ENCODE measurements at regions not wholly inside any gene's neighbourhood (a gene's known extent, or its start where the extent isn't known, plus 50 kb on each side); places are given as distances from the start of the nearest gene placed in this dataset.
A peak's percentile ranks its signal among the peaks of the same experiment; 100 is the strongest.

GRCh38 chr4:173752610-173753230, 222.7 kb upstream of the HAND2 start:
- H3K27ac ChIP-seq, result no peak overlapping the region
- 56 to 61% methylated on average over 7 of the region's 7 CpGs for WGBS, 2 experiments (ENCODE audit: low coverage in 1 of 2, low lambda C conversion rate in 2 of 2, missing lambda C conversion rate in 2 of 2)
- H3K9me3 ChIP-seq (ENCODE audit: low read depth), result no peaks in the 10 kb centered on the region
- peak; percentile 31 for DNase-seq
- H3K4me2 ChIP-seq (ENCODE audit: unreplicated experiment), result no peak overlapping the region
- H3K9me2 ChIP-seq (ENCODE audit: insufficient read depth), result no peaks in the 10 kb centered on the region
- no peak overlapping the region for H2AFZ ChIP-seq
- H3K9ac ChIP-seq, result no peak overlapping the region
- H3K36me3 ChIP-seq (ENCODE audit: low read depth), result no peaks in the 10 kb centered on the region
- no peak overlapping the region for H3K4me3 ChIP-seq
- no peaks in the 10 kb centered on the region for H3K79me2 ChIP-seq (ENCODE audit: insufficient read depth)
- no peaks in the 10 kb centered on the region for H3F3A ChIP-seq (ENCODE audit: insufficient read depth)
- in situ Hi-C loops (cut with MboI), result no loop called here
- no peaks in the 10 kb centered on the region for H4K20me1 ChIP-seq (ENCODE audit: insufficient read depth)
- peaks cover 6% of the 10 kb centered on the region; the same call in 1 of the 2 replicates for H3K4me1 ChIP-seq (ENCODE audit: insufficient read depth)
- no peaks in the 10 kb centered on the region for H3K27me3 ChIP-seq (replicated peaks; ENCODE audit: insufficient read depth)
- TF ChIP-seq EZH2 (IDR thresholded peaks at IDR 0.05; ENCODE audit: insufficient read depth, poor library complexity, severe bottlenecking) (no peak), EZH2phosphoT487 (IDR thresholded peaks at IDR 0.05; ENCODE audit: insufficient read depth, low read depth) (no peak)

GRCh38 chr4:173748353-173748752, 218.3 kb upstream of the HAND2 start:
- in situ Hi-C loops (cut with MboI), result no loop called here
- Histone ChIP-seq H3K9me3 (ENCODE audit: low read depth) (no peaks in the 10 kb centered on the region), H4K20me1 (ENCODE audit: insufficient read depth) (no peaks in the 10 kb centered on the region), H3K27ac (no peak overlapping the region), H3K79me2 (ENCODE audit: insufficient read depth) (no peaks in the 10 kb centered on the region), H3K4me3 (no peak overlapping the region), H2AFZ (no peak overlapping the region), H3K27me3 (replicated peaks; ENCODE audit: insufficient read depth) (no peaks in the 10 kb centered on the region), H3K4me1 (ENCODE audit: insufficient read depth) (peaks cover 6% of the 10 kb centered on the region; the same call in 1 of the 2 replicates), H3K36me3 (ENCODE audit: low read depth) (no peaks in the 10 kb centered on the region), H3K9ac (no peak overlapping the region), H3K9me2 (ENCODE audit: insufficient read depth) (no peaks in the 10 kb centered on the region), H3K4me2 (ENCODE audit: unreplicated experiment) (no peak overlapping the region), H3F3A (ENCODE audit: insufficient read depth) (no peaks in the 10 kb centered on the region)
- DNase-seq, result peak; percentile 45
- no peak for TF ChIP-seq EZH2phosphoT487 (IDR thresholded peaks at IDR 0.05; ENCODE audit: insufficient read depth, low read depth)
- 39 to 50% methylated on average over 1 of the region's 1 CpG for WGBS, 2 experiments (ENCODE audit: low coverage in 1 of 2, low lambda C conversion rate in 2 of 2, missing lambda C conversion rate in 2 of 2)

- 68 to 72% methylated on average over 9 of the region's 9 CpGs for WGBS, 2 experiments (ENCODE audit: low coverage in 1 of 2, low lambda C conversion rate in 2 of 2, missing lambda C conversion rate in 2 of 2)
- no peaks in the 10 kb centered on the region for H3K36me3 ChIP-seq (ENCODE audit: low read depth)
- no peak overlapping the region for H3K4me3 ChIP-seq
- no peaks in the 10 kb centered on the region for H4K20me1 ChIP-seq (ENCODE audit: insufficient read depth)
- H3K27me3 ChIP-seq (replicated peaks; ENCODE audit: insufficient read depth), result no peaks in the 10 kb centered on the region
- H3K4me1 ChIP-seq (ENCODE audit: insufficient read depth), result peaks cover 6% of the 10 kb centered on the region; the same call in 1 of the 2 replicates
- DNase-seq, result no peak
- H3F3A ChIP-seq (ENCODE audit: insufficient read depth), result no peaks in the 10 kb centered on the region
- H3K9ac ChIP-seq, result no peak overlapping the region
- H3K9me3 ChIP-seq (ENCODE audit: low read depth), result no peaks in the 10 kb centered on the region
- TF ChIP-seq EZH2phosphoT487 (IDR thresholded peaks at IDR 0.05; ENCODE audit: insufficient read depth, low read depth), result no peak
- TF ChIP-seq EZH2 (IDR thresholded peaks at IDR 0.05; ENCODE audit: insufficient read depth, poor library complexity, severe bottlenecking), result no peak
- in situ Hi-C loops (cut with MboI), result no loop called here
- no peaks in the 10 kb centered on the region for H3K79me2 ChIP-seq (ENCODE audit: insufficient read depth)
- no peak overlapping the region for H3K27ac ChIP-seq
- H3K4me2 ChIP-seq (ENCODE audit: unreplicated experiment), result no peak overlapping the region
- no peak overlapping the region for H2AFZ ChIP-seq
- H3K9me2 ChIP-seq (ENCODE audit: insufficient read depth), result no peaks in the 10 kb centered on the region
Observed at GRCh38 chr4:173747537-173748257, 217.7 kb upstream of the HAND2 start.

- WGBS, 2 experiments (ENCODE audit: low coverage in 1 of 2, low lambda C conversion rate in 2 of 2, missing lambda C conversion rate in 2 of 2), result 85 to 88% methylated on average over 7 of the region's 7 CpGs
- no peaks in the 10 kb centered on the region for H3K27me3 ChIP-seq (replicated peaks; ENCODE audit: insufficient read depth)
- H2AFZ ChIP-seq, result no peak overlapping the region
- H3K27ac ChIP-seq, result no peak overlapping the region
- H3K9ac ChIP-seq, result no peak overlapping the region
- no peaks in the 10 kb centered on the region for H3K9me3 ChIP-seq (ENCODE audit: low read depth)
- DNase-seq, result no peak
- H4K20me1 ChIP-seq (ENCODE audit: insufficient read depth), result no peaks in the 10 kb centered on the region
- no peak overlapping the region for H3K4me3 ChIP-seq
- in situ Hi-C loops (cut with MboI), result no loop called here
- no peak overlapping the region for H3K4me2 ChIP-seq (ENCODE audit: unreplicated experiment)
- no peaks in the 10 kb centered on the region for H3K9me2 ChIP-seq (ENCODE audit: insufficient read depth)
- H3K4me1 ChIP-seq (ENCODE audit: insufficient read depth), result peaks cover 6% of the 10 kb centered on the region; the same call in 1 of the 2 replicates
- H3F3A ChIP-seq (ENCODE audit: insufficient read depth), result no peaks in the 10 kb centered on the region
- H3K36me3 ChIP-seq (ENCODE audit: low read depth), result no peaks in the 10 kb centered on the region
- TF ChIP-seq EZH2 (IDR thresholded peaks at IDR 0.05; ENCODE audit: insufficient read depth, poor library complexity, severe bottlenecking), result no peak
- no peak for TF ChIP-seq EZH2phosphoT487 (IDR thresholded peaks at IDR 0.05; ENCODE audit: insufficient read depth, low read depth)
- no peaks in the 10 kb centered on the region for H3K79me2 ChIP-seq (ENCODE audit: insufficient read depth)
Observed at GRCh38 chr4:173746424-173746823, 216.4 kb upstream of the HAND2 start.

Data from GM23248 (cell line).